Stimulated activated CD4-positive, alpha-beta T cell treated with anti-CD3 and anti-CD28 coated beads, Interleukin-1b, Interleukin-23, amount 100 ng/mL, for 4 hours (primary cell): ENCODE measurements at regions not wholly inside any gene's neighbourhood (a gene's known extent, or its start where the extent isn't known, plus 50 kb on each side); places are given as distances from the start of the nearest gene placed in this dataset.

Experiments used
- DNase-seq, 2 donors: peaks; one replicate each; pipeline ENCODE4 v3.0.0-alpha.2; 2020; ENCODE audit warnings: low read depth in 2 of 2

GRCh38 chr1:231108516-231109302 is 53.1 kb upstream of the TRIM67 start:
- DNase-seq = no peak

- no peak for DNase-seq
These were observed 54.1 kb upstream of the TRIM67 start for GRCh38 chr1:231107600-231108326.

- no peak for DNase-seq
These were observed 54.7 kb upstream of the TRIM67 start for GRCh38 chr1:231107151-231107550.

GRCh38 chr1:231106347-231106746 is 55.5 kb upstream of the TRIM67 start:
- DNase-seq = no peak

GRCh38 chr1:231104917-231105316 is 56.9 kb upstream of the TRIM67 start:
- no peak for DNase-seq

DNA sequence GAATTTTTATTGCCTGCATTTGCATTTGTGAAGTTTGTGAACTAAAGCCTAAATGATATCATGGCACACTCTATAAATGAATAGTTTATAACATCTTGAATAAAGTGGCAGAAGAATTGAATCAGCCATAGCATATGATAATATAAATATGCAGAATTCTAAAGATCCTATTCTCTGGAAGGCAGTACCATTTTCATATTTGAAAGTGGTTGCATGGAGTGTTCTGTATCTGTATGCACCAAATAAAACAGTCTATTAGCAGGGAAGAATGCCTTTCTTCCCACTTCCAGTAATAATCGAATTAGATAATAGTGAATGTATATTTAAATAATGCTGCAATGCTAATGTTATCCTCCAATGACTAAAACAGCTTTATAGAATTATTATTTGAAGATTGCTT is 57.9 kb upstream of the TRIM67 start:
- DNase-seq = no peak

- DNase-seq = no peak
These were observed 60.1 kb upstream of the FAM89A start for GRCh38 chr1:231099996-231100767.

- DNase-seq = no peak
These were observed 59.3 kb upstream of the FAM89A start for GRCh38 chr1:231099311-231099710.

DNA sequence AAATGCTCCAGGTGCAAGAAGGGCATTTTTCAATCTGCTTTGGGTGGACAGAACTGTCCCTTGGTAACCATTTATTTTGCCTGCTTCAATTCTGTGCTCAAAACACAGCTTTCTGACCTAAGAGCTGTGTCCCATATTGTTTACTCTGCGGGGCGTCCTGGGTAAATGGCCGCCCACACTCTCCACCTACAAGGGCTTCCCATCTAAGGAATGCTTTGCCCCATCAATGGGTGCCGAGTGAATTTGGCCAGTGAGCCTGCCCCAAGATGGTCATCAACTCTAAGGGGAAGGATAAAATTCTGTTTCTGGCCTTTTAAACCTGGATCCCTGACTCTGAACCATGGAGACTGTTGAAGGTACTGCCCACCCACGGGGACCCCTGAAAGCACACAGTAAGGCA is 55.5 kb upstream of the FAM89A start:
- DNase-seq = no peak

- no peak for DNase-seq
These were observed 54.4 kb upstream of the FAM89A start for GRCh38 chr1:231094421-231094820.

DNA sequence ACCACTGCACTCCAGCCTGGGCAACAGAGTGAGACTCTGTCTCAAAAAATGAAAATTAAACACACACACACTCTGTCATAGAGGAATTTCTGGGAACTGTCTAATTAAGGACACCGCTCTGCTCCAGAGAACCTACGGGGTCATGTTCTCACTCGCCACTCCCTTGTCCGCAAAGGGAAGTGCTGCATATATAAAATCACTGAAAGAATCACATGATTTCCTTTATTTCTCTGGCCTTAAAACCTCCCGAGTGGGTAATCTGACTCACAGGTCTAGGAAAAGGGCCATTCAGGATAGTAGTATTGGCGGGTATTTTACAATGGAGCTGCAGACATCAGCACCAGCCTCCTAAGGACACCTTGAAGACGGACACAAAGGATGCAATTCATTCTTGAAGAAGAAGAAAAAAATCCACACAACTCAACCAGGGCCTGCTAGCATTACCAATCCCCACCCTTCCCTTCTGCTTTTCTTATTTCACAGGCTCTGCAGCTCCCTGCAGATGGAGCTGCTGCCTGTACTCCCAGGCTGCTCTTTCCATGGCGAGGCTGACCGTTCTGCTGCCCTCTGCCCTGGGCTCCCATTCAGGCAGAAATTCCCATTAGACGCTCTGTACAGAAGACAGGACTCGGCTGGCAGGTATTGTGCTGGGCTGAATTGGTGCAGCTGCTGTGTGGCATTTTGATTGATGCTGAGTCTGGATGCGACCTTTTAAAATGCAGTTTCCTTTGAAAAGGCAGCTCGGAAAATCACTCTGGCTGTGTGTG is 53.3 kb upstream of the FAM89A start:
- no peak for DNase-seq

DNA sequence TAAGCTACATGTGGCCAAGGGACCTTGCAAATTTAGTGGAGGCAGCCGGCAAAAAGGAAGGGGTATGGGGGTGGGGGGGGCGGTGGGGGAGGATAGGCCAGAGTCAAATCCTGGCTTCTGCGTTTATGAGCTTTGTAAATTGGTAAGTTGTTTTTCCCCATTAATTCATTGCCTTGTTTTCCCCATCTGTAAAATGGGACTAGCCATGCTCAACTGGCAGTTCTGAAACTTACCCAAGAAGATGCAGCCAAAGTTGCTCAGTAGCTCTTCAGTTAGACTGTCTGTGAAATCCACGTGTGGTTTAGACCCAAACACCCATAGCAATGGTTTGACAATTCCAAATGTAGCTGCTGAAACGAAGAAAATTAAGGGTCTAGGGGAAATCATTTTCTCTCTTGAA is 52.3 kb upstream of the FAM89A start:
- DNase-seq = no peak

- DNase-seq = peak; percentile 23
These were observed 51.8 kb upstream of the FAM89A start for GRCh38 chr1:231091831-231092301.

- no peak for DNase-seq
These were observed 51.4 kb upstream of the FAM89A start for GRCh38 chr1:231091415-231091814.
